ENCODE measurements at regions not wholly inside any gene's neighbourhood (a gene's known extent, or its start where the extent isn't known, plus 50 kb on each side); places are given as distances from the start of the nearest gene placed in this dataset.

DNA sequence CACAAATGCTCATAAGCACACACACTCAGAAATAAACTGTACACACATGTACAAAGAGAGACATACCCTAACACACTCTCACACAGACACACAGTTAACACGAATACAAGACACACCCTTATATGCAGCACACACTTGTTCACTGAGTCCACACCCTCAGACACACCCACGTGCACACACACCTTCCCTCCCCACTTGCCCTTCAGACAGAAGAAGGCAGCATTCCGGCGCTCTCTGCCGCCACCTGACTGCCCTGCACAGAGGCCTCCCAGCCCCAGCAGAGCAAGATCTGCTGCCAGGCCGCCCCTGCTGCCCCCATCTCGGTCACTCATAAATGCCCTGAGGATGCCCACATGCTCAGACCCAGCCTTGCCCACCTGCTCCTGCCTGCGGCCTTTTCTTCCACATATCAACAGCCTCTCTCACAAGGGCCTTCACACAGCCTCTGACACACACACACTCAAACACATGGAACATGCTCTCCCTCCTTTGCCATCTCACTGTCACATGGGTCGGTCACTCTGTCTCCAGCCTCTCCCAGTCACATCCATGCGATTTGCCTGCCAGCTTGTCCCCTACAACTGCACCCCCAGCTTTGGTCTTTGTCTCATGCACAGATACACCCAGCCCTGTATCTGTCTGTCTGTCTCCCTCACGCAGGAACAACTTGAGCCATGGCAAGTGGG, 71.1 kb downstream of the EPHB3 start:
- no peak for DNase-seq (ENCODE audit: low read depth)
- no peak overlapping the region for H3K4me3 ChIP-seq (ENCODE audit: low read depth, low read length)
- TF ChIP-seq, protein P1, sequence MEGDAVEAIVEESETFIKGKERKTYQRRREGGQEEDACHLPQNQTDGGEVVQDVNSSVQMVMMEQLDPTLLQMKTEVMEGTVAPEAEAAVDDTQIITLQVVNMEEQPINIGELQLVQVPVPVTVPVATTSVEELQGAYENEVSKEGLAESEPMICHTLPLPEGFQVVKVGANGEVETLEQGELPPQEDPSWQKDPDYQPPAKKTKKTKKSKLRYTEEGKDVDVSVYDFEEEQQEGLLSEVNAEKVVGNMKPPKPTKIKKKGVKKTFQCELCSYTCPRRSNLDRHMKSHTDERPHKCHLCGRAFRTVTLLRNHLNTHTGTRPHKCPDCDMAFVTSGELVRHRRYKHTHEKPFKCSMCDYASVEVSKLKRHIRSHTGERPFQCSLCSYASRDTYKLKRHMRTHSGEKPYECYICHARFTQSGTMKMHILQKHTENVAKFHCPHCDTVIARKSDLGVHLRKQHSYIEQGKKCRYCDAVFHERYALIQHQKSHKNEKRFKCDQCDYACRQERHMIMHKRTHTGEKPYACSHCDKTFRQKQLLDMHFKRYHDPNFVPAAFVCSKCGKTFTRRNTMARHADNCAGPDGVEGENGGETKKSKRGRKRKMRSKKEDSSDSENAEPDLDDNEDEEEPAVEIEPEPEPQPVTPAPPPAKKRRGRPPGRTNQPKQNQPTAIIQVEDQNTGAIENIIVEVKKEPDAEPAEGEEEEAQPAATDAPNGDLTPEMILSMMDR (conservative IDR thresholded peaks at IDR 0.05; ENCODE audit: low read depth, low read length), result no peak

Data from epithelial cell of proximal tubule (primary cell).